H9 (cell line): ENCODE measurements at regions not wholly inside any gene's neighbourhood (a gene's known extent, or its start where the extent isn't known, plus 50 kb on each side); places are given as distances from the start of the nearest gene placed in this dataset.

ENCODE experiments used
- DNase-seq: peaks from one replicate; pipeline ENCODE4 v3.0.0-alpha.2; 2017
- H2AFZ ChIP-seq: one replicate; pipeline ENCODE4 v1.6.1; 2013; ENCODE audit warnings: mild to moderate bottlenecking, low read length, control low read depth, moderate library complexity
- H2AK5ac ChIP-seq: 2 replicates; pipeline ENCODE4 v1.6.1; 2013; ENCODE audit warnings: low read length, control low read depth, mixed read lengths; ENCODE audit not compliant: insufficient read length
- H2BK120ac ChIP-seq: one replicate; pipeline ENCODE4 v1.6.1; 2013; ENCODE audit warnings: low read depth, mild to moderate bottlenecking, low read length, control low read depth, inconsistent platforms; ENCODE audit not compliant: poor library complexity, severe bottlenecking
- H2BK12ac ChIP-seq: 2 replicates; pipeline ENCODE4 v1.6.1; 2013; ENCODE audit warnings: low read length, control low read depth, mixed read lengths, low read depth; ENCODE audit not compliant: insufficient read length
- H2BK15ac ChIP-seq: 2 replicates; pipeline ENCODE4 v1.6.1; 2013; ENCODE audit warnings: low read depth, low read length, control low read depth
- H2BK20ac ChIP-seq: one replicate; pipeline ENCODE4 v1.6.1; 2013; ENCODE audit warnings: low read depth, mild to moderate bottlenecking, low read length, control low read depth, inconsistent platforms; ENCODE audit not compliant: poor library complexity, severe bottlenecking
- H2BK5ac ChIP-seq: 2 replicates; pipeline ENCODE4 v1.6.1; 2013; ENCODE audit warnings: low read length, control low read depth, mixed read lengths; ENCODE audit not compliant: insufficient read length
- H3K14ac ChIP-seq: 2 replicates; pipeline ENCODE4 v1.6.1; 2013; ENCODE audit warnings: low read length, control low read depth; ENCODE audit not compliant: insufficient read depth
- H3K18ac ChIP-seq: 2 replicates; pipeline ENCODE4 v1.6.1; 2013; ENCODE audit warnings: low read depth, mild to moderate bottlenecking, mixed read lengths, low read length, control low read depth; ENCODE audit not compliant: insufficient read length
- H3K23ac ChIP-seq: 2 replicates; pipeline ENCODE4 v1.6.1; 2013; ENCODE audit warnings: low read length, control low read depth, mixed read lengths, low read depth; ENCODE audit not compliant: insufficient read length
- H3K23me2 ChIP-seq: 2 replicates; pipeline ENCODE4 v1.6.1; 2013; ENCODE audit warnings: low read depth, mild to moderate bottlenecking, mixed read lengths, low read length, control low read depth; ENCODE audit not compliant: insufficient read length, poor library complexity, severe bottlenecking
- H3K27ac ChIP-seq: 2 replicates; pipeline ENCODE4 v1.5.1; 2013; ENCODE audit warnings: low read length, control low read depth, mixed read lengths, low read depth; ENCODE audit not compliant: insufficient read length
- H3K27me3 ChIP-seq: 2 replicates; pipeline ENCODE4 v1.6.1; 2013; ENCODE audit warnings: low read length, control low read depth, inconsistent platforms; ENCODE audit not compliant: insufficient read depth
- H3K4ac ChIP-seq: 2 replicates; pipeline ENCODE4 v1.6.1; 2013; ENCODE audit warnings: low read depth, mild to moderate bottlenecking, control low read depth, inconsistent platforms, low read length, moderate library complexity
- H3K4me1 ChIP-seq: 2 replicates; pipeline ENCODE4 v1.6.1; 2013; ENCODE audit warnings: low read length, control low read depth, inconsistent platforms; ENCODE audit not compliant: insufficient read depth
- H3K4me2 ChIP-seq: 2 replicates; pipeline ENCODE4 v1.6.1; 2013; ENCODE audit warnings: low read length, control low read depth, mixed read lengths; ENCODE audit not compliant: insufficient read length, insufficient read depth
- H3K56ac ChIP-seq: 2 replicates; pipeline ENCODE4 v1.6.1; 2013; ENCODE audit warnings: low read depth, mild to moderate bottlenecking, mixed read lengths, low read length, control low read depth; ENCODE audit not compliant: insufficient read length
- H3K79me1 ChIP-seq: 2 replicates; pipeline ENCODE4 v1.6.1; 2013; ENCODE audit warnings: low read depth, mild to moderate bottlenecking, moderate library complexity, low read length, control low read depth, inconsistent platforms; ENCODE audit not compliant: insufficient read depth, poor library complexity, severe bottlenecking
- H3K79me2 ChIP-seq: 2 replicates; pipeline ENCODE4 v1.6.1; 2013; ENCODE audit warnings: low read length, control low read depth, inconsistent platforms; ENCODE audit not compliant: insufficient read depth
- H3K9ac ChIP-seq: 2 replicates; pipeline ENCODE4 v1.6.1; 2013; ENCODE audit warnings: low read length, control low read depth, mixed read lengths; ENCODE audit not compliant: insufficient read length; ENCODE audit errors: extremely low read depth
- H3K9me3 ChIP-seq: one replicate; pipeline ENCODE4 v1.6.1; 2013; ENCODE audit warnings: low read depth, low read length, inconsistent platforms; ENCODE audit not compliant: control insufficient read depth
- H3T11ph ChIP-seq: one replicate; pipeline ENCODE4 v1.6.1; 2013; ENCODE audit warnings: mild to moderate bottlenecking, low read length, control low read depth, inconsistent platforms
- H4K20me1 ChIP-seq: one replicate; pipeline ENCODE4 v1.6.1; 2013; ENCODE audit not compliant: control insufficient read depth, insufficient read length, insufficient read depth
- H4K5ac ChIP-seq: 2 replicates; pipeline ENCODE4 v1.6.1; 2013; ENCODE audit warnings: low read depth, mild to moderate bottlenecking, mixed read lengths, low read length, control low read depth; ENCODE audit not compliant: insufficient read length
- H4K8ac ChIP-seq: replicated peaks from 2 replicates; pipeline ENCODE4 v1.6.1; 2013; ENCODE audit warnings: low read length, control low read depth, mixed read lengths, low read depth; ENCODE audit not compliant: insufficient read length
- H4K91ac ChIP-seq: 2 replicates; pipeline ENCODE4 v1.6.1; 2013; ENCODE audit warnings: low read depth, mild to moderate bottlenecking, moderate library complexity, mixed read lengths, low read length, control low read depth; ENCODE audit not compliant: insufficient read length
- H3K27ac Mint-ChIP-seq, 3 experiments: 2 replicates in 2 of 3; 3 replicates in 1 of 3; pipeline ENCODE4 v1.8.0; 2020 to 2021; ENCODE audit warnings: mixed read lengths in 3 of 3, mild to moderate bottlenecking in 1 of 3, moderate library complexity in 1 of 3
- H3K27me3 Mint-ChIP-seq: 2 replicates; pipeline ENCODE4 v1.8.0; 2021; ENCODE audit warnings: low read depth, mild to moderate bottlenecking, moderate library complexity, mixed read lengths
- H3K36me3 Mint-ChIP-seq, 3 experiments: 2 replicates in 2 of 3; 3 replicates in 1 of 3; pipeline ENCODE4 v1.8.0; 2020 to 2021; ENCODE audit warnings: low read depth in 3 of 3, mixed read lengths in 3 of 3; ENCODE audit not compliant: insufficient read depth in 1 of 3
- H3K4me1 Mint-ChIP-seq, 2 experiments: 2 replicates each; pipeline ENCODE4 v1.8.0; 2020; ENCODE audit warnings: mixed read lengths in 2 of 2
- H3K4me3 Mint-ChIP-seq, 2 experiments: 2 replicates in 1 of 2; 3 replicates in 1 of 2; pipeline ENCODE4 v1.8.0; 2020 to 2021; ENCODE audit warnings: mild to moderate bottlenecking in 2 of 2, mixed read lengths in 2 of 2, moderate library complexity in 1 of 2
- H3K9me3 Mint-ChIP-seq, 2 experiments: 2 replicates in 1 of 2; 3 replicates in 1 of 2; pipeline ENCODE4 v1.8.0; 2020; ENCODE audit warnings: mild to moderate bottlenecking in 2 of 2, mixed read lengths in 2 of 2, moderate library complexity in 1 of 2
- WGBS: extraction: QIAGEN DNeasy Blood & Tissue Kit; methylation state at CpG from one replicate; pipeline ENCODE4 v1.1.7; 2013; ENCODE audit warnings: missing lambda C conversion rate, low lambda C conversion rate, mixed read lengths; ENCODE audit not compliant: insufficient read length; ENCODE audit errors: extremely low coverage; 5-methylcytosine and 5-hydroxymethylcytosine counted together
- TF ChIP-seq, protein P1 (sequence below): fragments of 200-600 bp; sonication (generic); conservative IDR thresholded peaks from 3 replicates; pipeline ENCODE4 v1.8.0; 2021; ENCODE audit warnings: antibody characterized with exemption, mild to moderate bottlenecking

DNA sequence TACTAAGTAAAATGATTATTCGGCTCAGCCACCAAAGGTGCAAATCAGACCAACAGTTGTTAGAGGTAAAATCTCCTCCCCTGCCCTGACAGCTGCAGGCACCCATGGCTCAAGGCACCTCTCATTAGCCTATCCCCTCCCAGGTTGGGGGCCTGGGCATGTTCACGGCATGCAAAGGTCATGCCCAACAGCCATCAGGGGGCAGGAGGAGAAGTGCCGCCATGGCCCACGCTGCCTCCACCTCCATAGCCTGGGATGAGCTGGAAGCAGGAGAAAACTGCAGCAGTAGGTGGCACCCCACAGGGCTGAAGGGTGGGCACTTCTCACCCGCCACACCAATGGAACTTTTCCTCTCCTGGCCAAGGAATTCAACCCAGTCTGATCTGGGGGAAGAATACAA is 146.4 kb upstream of the COX10 start:
- DNase-seq, result no peak
- Histone ChIP-seq H2AFZ (no peak overlapping the region), H4K91ac (no peak overlapping the region), H3K14ac (peak overlapping the region; percentile 77; the same call in 1 of the 2 replicates), H3K9me3 (no peaks in the 10 kb centered on the region), H3T11ph (no peak overlapping the region), H3K9ac (no peak overlapping the region), H3K56ac (no peak overlapping the region), H3K4me1 (no peaks in the 10 kb centered on the region), H4K8ac (no peak overlapping the region), H2AK5ac (no peak overlapping the region), H3K27ac (no peak overlapping the region), H2BK5ac (no peak overlapping the region), H4K5ac (no peak overlapping the region), H3K4me2 (no peak overlapping the region), H4K20me1 (no peaks in the 10 kb centered on the region), H3K27me3 (no peaks in the 10 kb centered on the region), H3K79me2 (no peaks in the 10 kb centered on the region), H2BK15ac (no peak overlapping the region), H3K23me2 (no peaks in the 10 kb centered on the region), H2BK20ac (no peak overlapping the region), H3K4ac (no peak overlapping the region), H3K18ac (no peak overlapping the region), H2BK12ac (no peak overlapping the region), H3K79me1 (no peaks in the 10 kb centered on the region), H2BK120ac (no peak overlapping the region), H3K23ac (no peak overlapping the region)
- Mint-ChIP-seq H3K27ac (peak overlapping the region in 2 of 3 experiments; percentile 39 to 50; a peak in 1 of 7 replicates), H3K4me3 (no peak overlapping the region), H3K4me1 (peaks cover 23 to 29% of the 10 kb centered on the region in 2 experiments), H3K36me3 (no peaks in the 10 kb centered on the region), H3K9me3 (no peaks in the 10 kb centered on the region; a peak in 1 of 5 replicates), H3K27me3 (no peaks in the 10 kb centered on the region; the same call in 1 of the 2 replicates)
- no CpG with 5 or more reads among the region's 5 CpGs for WGBS
- TF ChIP-seq, protein P1, sequence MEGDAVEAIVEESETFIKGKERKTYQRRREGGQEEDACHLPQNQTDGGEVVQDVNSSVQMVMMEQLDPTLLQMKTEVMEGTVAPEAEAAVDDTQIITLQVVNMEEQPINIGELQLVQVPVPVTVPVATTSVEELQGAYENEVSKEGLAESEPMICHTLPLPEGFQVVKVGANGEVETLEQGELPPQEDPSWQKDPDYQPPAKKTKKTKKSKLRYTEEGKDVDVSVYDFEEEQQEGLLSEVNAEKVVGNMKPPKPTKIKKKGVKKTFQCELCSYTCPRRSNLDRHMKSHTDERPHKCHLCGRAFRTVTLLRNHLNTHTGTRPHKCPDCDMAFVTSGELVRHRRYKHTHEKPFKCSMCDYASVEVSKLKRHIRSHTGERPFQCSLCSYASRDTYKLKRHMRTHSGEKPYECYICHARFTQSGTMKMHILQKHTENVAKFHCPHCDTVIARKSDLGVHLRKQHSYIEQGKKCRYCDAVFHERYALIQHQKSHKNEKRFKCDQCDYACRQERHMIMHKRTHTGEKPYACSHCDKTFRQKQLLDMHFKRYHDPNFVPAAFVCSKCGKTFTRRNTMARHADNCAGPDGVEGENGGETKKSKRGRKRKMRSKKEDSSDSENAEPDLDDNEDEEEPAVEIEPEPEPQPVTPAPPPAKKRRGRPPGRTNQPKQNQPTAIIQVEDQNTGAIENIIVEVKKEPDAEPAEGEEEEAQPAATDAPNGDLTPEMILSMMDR, result no peak
